GM12878 (cell line): ENCODE measurements at regions not wholly inside any gene's neighbourhood (a gene's known extent, or its start where the extent isn't known, plus 50 kb on each side); places are given as distances from the start of the nearest gene placed in this dataset.

Experiments used
- ATAC-seq: fragments of 200-7000 bp; cut with Tn5 transposase; 3 replicates; pipeline ENCODE4 v1.9.1; 2020; ENCODE audit warnings: mild to moderate bottlenecking, moderate library complexity
- BruUV-seq: library from RNA; stranded (reverse); fragments of 400-500 nt; replicated peaks from 2 replicates; lab custom pipeline; 2021; lab: Mats Ljungman, UMichigan
- CTCF ChIA-PET: fragments of 300-600 bp; sonication (Branson Sonifier 250); formaldehyde crosslinking; extraction: SDS; loops from one replicate; lab custom pipeline; 2021; ENCODE audit warnings: inconsistent platforms; lab: Yijun Ruan, JAX
- POLR2A ChIA-PET: fragments of 350-600 bp; formaldehyde crosslinking; extraction: SDS; loops from one replicate; lab custom pipeline; 2021; ENCODE audit warnings: inconsistent platforms; lab: Charles Lee
- RAD21 ChIA-PET: fragments of 300-600 bp; sonication (Branson Sonifier 250); formaldehyde crosslinking; loops from one replicate; lab custom pipeline; 2023; ENCODE audit warnings: antibody characterized with exemption; ENCODE audit not compliant: unreplicated experiment; lab: Charles Lee
- SMC1A ChIA-PET: fragments of 300-600 bp; sonication (Branson Sonifier 250); formaldehyde crosslinking; loops from one replicate; lab custom pipeline; 2023; ENCODE audit not compliant: unreplicated experiment, uncharacterized antibody; lab: Charles Lee
- DNase-seq: peaks from one replicate; pipeline ENCODE4 v3.0.0-alpha.2; 2011; ENCODE audit warnings: low read depth, low spot score
- FAIRE-seq: peaks from 3 replicates; lab custom pipeline; 2011; peaks lifted over from hg19 to GRCh38; lab: Jason Lieb, UNC
- H2AFZ ChIP-seq: 2 replicates; pipeline ENCODE4 v1.6.0; 2011; ENCODE audit warnings: low read depth, low read length, control low read depth; ENCODE audit not compliant: control insufficient read depth
- H3K27ac ChIP-seq: 2 replicates; pipeline ENCODE4 v1.5.1; 2011; ENCODE audit warnings: control low read depth; ENCODE audit not compliant: control insufficient read depth, insufficient read depth
- H3K27me3 ChIP-seq, 2 experiments: replicated peaks in 1 of 2; 2 replicates each; pipeline versions ENCODE4 v1.6.0 to v1.6.1; 2011; ENCODE audit warnings: low read length in 1 of 2; ENCODE audit not compliant: control insufficient read depth in 2 of 2, insufficient read depth in 2 of 2
- H3K36me3 ChIP-seq, 2 experiments: 2 replicates each; pipeline ENCODE4 v1.5.1; 2011; ENCODE audit warnings: low read length in 1 of 2; ENCODE audit not compliant: control insufficient read depth in 2 of 2, insufficient read depth in 2 of 2
- H3K4me1 ChIP-seq: 2 replicates; pipeline ENCODE4 v1.6.1; 2011; ENCODE audit warnings: mild to moderate bottlenecking, low read length, moderate library complexity, mixed read lengths; ENCODE audit not compliant: control insufficient read depth, insufficient read depth
- H3K4me2 ChIP-seq: 2 replicates; pipeline ENCODE4 v1.6.0; 2011; ENCODE audit warnings: control low read depth; ENCODE audit not compliant: control insufficient read depth, insufficient read depth
- H3K4me3 ChIP-seq: fragments of 200-600 bp; sonication (generic); 2 replicates; pipeline ENCODE4 v1.5.1; 2016
- H3K79me2 ChIP-seq: 2 replicates; pipeline ENCODE4 v1.6.0; 2011; ENCODE audit warnings: low read length; ENCODE audit not compliant: control insufficient read depth, insufficient read depth
- H3K9ac ChIP-seq: 2 replicates; pipeline ENCODE4 v1.8.0; 2011; ENCODE audit warnings: low read length, control low read depth, mixed read lengths; ENCODE audit not compliant: control insufficient read depth, insufficient read depth
- H3K9me3 ChIP-seq: replicated peaks from 3 replicates; pipeline ENCODE4 v1.5.1; 2011; ENCODE audit warnings: mild to moderate bottlenecking, low read length; ENCODE audit not compliant: control insufficient read depth, insufficient read depth
- H4K20me1 ChIP-seq: 2 replicates; pipeline ENCODE4 v1.6.0; 2011; ENCODE audit not compliant: control insufficient read depth, insufficient read depth
- CHD2 ChIP-seq: IDR thresholded peaks from 2 replicates; pipeline ENCODE4 v1.6.1; 2011; ENCODE audit warnings: low read depth, low read length, improper control_type of control experiment, borderline replicate concordance
- E2F8 ChIP-seq: fragments of 450-650 bp; IDR thresholded peaks from 2 replicates; pipeline ENCODE4 v1.6.1; 2018; ENCODE audit warnings: mild to moderate bottlenecking, low read depth, moderate library complexity; ENCODE audit not compliant: partially characterized antibody
- HDAC6 ChIP-seq: fragments of 200-600 bp; sonication (generic); IDR thresholded peaks from one replicate; pipeline ENCODE4 v1.8.0; 2017; ENCODE audit warnings: antibody characterized with exemption; ENCODE audit not compliant: unreplicated experiment
- IKZF1 ChIP-seq: fragments of 450-650 bp; conservative IDR thresholded peaks from 2 replicates; pipeline ENCODE4 v1.6.1; 2017; ENCODE audit warnings: antibody characterized with exemption, mild to moderate bottlenecking
- KAT2A ChIP-seq: conservative IDR thresholded peaks from 2 replicates; pipeline ENCODE4 v1.6.1; 2011; ENCODE audit warnings: low read depth, low read length; ENCODE audit not compliant: control insufficient read depth
- MTA2 ChIP-seq: fragments of 450-650 bp; IDR thresholded peaks from 2 replicates; pipeline ENCODE4 v1.6.1; 2016; ENCODE audit warnings: low read depth, mild to moderate bottlenecking, moderate library complexity
- NBN ChIP-seq: fragments of 450-650 bp; IDR thresholded peaks from 2 replicates; pipeline ENCODE4 v1.6.1; 2016
- NFIC ChIP-seq: IDR thresholded peaks from 2 replicates; pipeline ENCODE4 v1.6.1; 2012; ENCODE audit warnings: low read depth, mild to moderate bottlenecking, inconsistent platforms, low read length, moderate library complexity
- NR2F1 ChIP-seq: fragments of 450-650 bp; conservative IDR thresholded peaks from 2 replicates; pipeline ENCODE4 v1.6.1; 2017; ENCODE audit warnings: mild to moderate bottlenecking
- PML ChIP-seq: IDR thresholded peaks from 2 replicates; pipeline ENCODE4 v1.6.1; 2012; ENCODE audit warnings: low read length, inconsistent platforms
- RAD51 ChIP-seq: fragments of 450-650 bp; IDR thresholded peaks from 2 replicates; pipeline ENCODE4 v1.6.1; 2016; ENCODE audit warnings: moderate library complexity, mild to moderate bottlenecking, inconsistent platforms
- RBBP5 ChIP-seq: fragments of 200-600 bp; sonication (generic); conservative IDR thresholded peaks from 2 replicates; pipeline ENCODE4 v1.6.1; 2016
- YBX1 ChIP-seq: fragments of 450-650 bp; IDR thresholded peaks from 2 replicates; pipeline ENCODE4 v1.6.1; 2016; ENCODE audit warnings: antibody characterized with exemption
- ZNF622 ChIP-seq: fragments of 450-650 bp; IDR thresholded peaks from 2 replicates; pipeline ENCODE4 v1.6.1; 2017; ENCODE audit warnings: mild to moderate bottlenecking, inconsistent platforms
- WGBS: methylation state at CpG from one replicate; pipeline ENCODE4 v1.1.6; 2016; ENCODE audit warnings: low lambda C conversion rate; ENCODE audit not compliant: insufficient replicate concordance, insufficient coverage; ENCODE audit errors: missing lambda C conversion rate; 5-methylcytosine and 5-hydroxymethylcytosine counted together
- in situ Hi-C: fragments of 300-500 bp; cut with MboI; formaldehyde crosslinking; loops from 9 replicates; pipeline ENCODE4 v1.14.3; 2018; ENCODE audit warnings: mixed read lengths
- intact Hi-C: fragments of 100-400 bp; cut with micrococcal nuclease; formaldehyde crosslinking; loops from one replicate; pipeline ENCODE4 v1.14.2; 2022; ENCODE audit not compliant: unreplicated experiment

DNA sequence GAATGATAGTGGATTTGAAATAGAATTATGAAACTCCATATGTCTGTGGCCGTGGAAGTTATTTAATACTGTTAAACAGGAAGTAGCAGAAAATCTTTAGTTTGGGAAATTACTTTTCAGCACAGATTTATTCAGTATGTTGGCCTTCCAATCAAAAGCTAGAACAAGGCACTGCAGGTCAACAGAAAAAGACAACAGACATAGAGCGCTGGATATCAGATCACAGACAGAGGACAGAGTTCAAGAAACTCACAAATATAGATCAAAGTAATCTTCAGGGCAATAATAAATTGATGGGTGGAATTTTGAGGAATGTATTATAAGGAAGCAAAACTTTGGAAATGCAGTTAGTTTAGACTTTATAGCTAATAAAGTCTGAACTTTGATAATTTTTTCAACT, 159.5 kb upstream of the TMCO5A start:
- POLR2A ChIA-PET: interaction anchor here (0.7 kb wide), 2 partner anchors 28 to 164 kb away, joined by 4 to 6 read pairs; no protein-coding TSS in a partner anchor
- Histone ChIP-seq H4K20me1 (no peaks in the 10 kb centered on the region), H3K27ac (no peak overlapping the region), H2AFZ (no peak overlapping the region), H3K9ac (no peak overlapping the region), H3K4me1 (no peaks in the 10 kb centered on the region), H3K79me2 (no peaks in the 10 kb centered on the region), H3K36me3 (no peaks in the 10 kb centered on the region), H3K27me3 (no peaks in the 10 kb centered on the region), H3K9me3 (no peaks in the 10 kb centered on the region), H3K4me2 (no peak overlapping the region), H3K4me3 (no peak overlapping the region)
- in situ Hi-C loops (no loop called here), intact Hi-C loops (no loop called here)
- WGBS: 36% methylated on average over 2 of the region's 2 CpGs
- ATAC-seq (no peak), DNase-seq (no peak), FAIRE-seq (no peak)
- RAD21 ChIA-PET: no interaction called here
- CTCF ChIA-PET: no interaction called here
- TF ChIP-seq KAT2A: no peak
- TF ChIP-seq ZNF622: no peak
- no peak for TF ChIP-seq IKZF1
- TF ChIP-seq RBBP5: no peak
- no peak for TF ChIP-seq NBN
- no peak for TF ChIP-seq NFIC
- no peak for TF ChIP-seq RAD51
- no peak for TF ChIP-seq HDAC6
- TF ChIP-seq MTA2: no peak
- TF ChIP-seq E2F8: no peak
- TF ChIP-seq NR2F1: no peak
- TF ChIP-seq CHD2: no peak
- no peak for TF ChIP-seq YBX1
- TF ChIP-seq PML: no peak
- SMC1A ChIA-PET: no interaction called here
- no TSS peak for BruUV-seq
